ENCODE measurements at regions not wholly inside any gene's neighbourhood (a gene's known extent, or its start where the extent isn't known, plus 50 kb on each side); places are given as distances from the start of the nearest gene placed in this dataset.

- TF ChIP-seq CHD7 (IDR thresholded peaks at IDR 0.05; ENCODE audit: insufficient replicate concordance, low read length), result no peak
- TF ChIP-seq, protein P1, sequence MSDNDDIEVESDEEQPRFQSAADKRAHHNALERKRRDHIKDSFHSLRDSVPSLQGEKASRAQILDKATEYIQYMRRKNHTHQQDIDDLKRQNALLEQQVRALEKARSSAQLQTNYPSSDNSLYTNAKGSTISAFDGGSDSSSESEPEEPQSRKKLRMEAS (IDR thresholded peaks at IDR 0.05), result no peak
- no peak for TF ChIP-seq EZH2 (IDR thresholded peaks at IDR 0.05; ENCODE audit: low read depth, low read length, severe bottlenecking)
- no peak for TF ChIP-seq KDM5A (IDR thresholded peaks at IDR 0.05; ENCODE audit: low read length)
- TF ChIP-seq CHD1 (IDR thresholded peaks at IDR 0.05; ENCODE audit: low read depth, low read length), result no peak
- no peak for TF ChIP-seq TAF7 (optimal IDR thresholded peaks at IDR 0.05; ENCODE audit: borderline replicate concordance, low read depth, low read length)
- TF ChIP-seq SAP30 (IDR thresholded peaks at IDR 0.05; ENCODE audit: insufficient read depth, insufficient replicate concordance, low read length), result no peak
- TF ChIP-seq SIX5 (IDR thresholded peaks at IDR 0.05; ENCODE audit: low read depth, low read length), result no peak
- no peak for TF ChIP-seq SIN3A (conservative IDR thresholded peaks at IDR 0.05 in 1 of 2, IDR thresholded peaks at IDR 0.05 in 1 of 2; ENCODE audit: low read depth in 1 of 2, low read length in 2 of 2)
- TF ChIP-seq EP300 (IDR thresholded peaks at IDR 0.05; ENCODE audit: borderline replicate concordance in 1 of 2, low read depth in 2 of 2, low read length in 2 of 2), result no peak
- TF ChIP-seq RNF2 (IDR thresholded peaks at IDR 0.05; ENCODE audit: borderline replicate concordance, low read depth, low read length, missing control alignments, poor library complexity, severe bottlenecking), result no peak
Measured at GRCh38 chr14:88955455-88955854, 131.0 kb downstream of the TTC8 start (continued).

Measured in H1 (cell line).